Stomach (tissue), 4 donors: ENCODE measurements at regions not wholly inside any gene's neighbourhood (a gene's known extent, or its start where the extent isn't known, plus 50 kb on each side); places are given as distances from the start of the nearest gene placed in this dataset.

ENCODE experiments used
- CTCF ChIP-seq, 7 experiments: fragments of 450-650 bp in 4 of 7; fragments of 200-600 bp in 3 of 7; sonication (generic) in 3 of 7; IDR thresholded peaks; one replicate each; pipeline ENCODE4 v1.5.1; 2016 to 2019; ENCODE audit warnings: antibody characterized with exemption in 7 of 7, control low read depth in 2 of 7, mild to moderate bottlenecking in 1 of 7
- POLR2A ChIP-seq, 4 donors: fragments of 450-650 bp; IDR thresholded peaks; one replicate each; pipeline ENCODE4 v1.6.1; 2016; ENCODE audit warnings: antibody characterized with exemption in 4 of 4, control low read depth in 2 of 4, mild to moderate bottlenecking in 1 of 4, moderate library complexity in 1 of 4
- POLR2AphosphoS5 ChIP-seq, 3 donors: sonication (generic); formaldehyde crosslinking; IDR thresholded peaks; one replicate each; pipeline ENCODE4 v1.6.1; 2016; ENCODE audit warnings: antibody characterized with exemption in 3 of 3

- no peak for TF ChIP-seq POLR2AphosphoS5 (IDR thresholded peaks at IDR 0.05)
- no peak for TF ChIP-seq POLR2A (IDR thresholded peaks at IDR 0.05)
- no peak for TF ChIP-seq CTCF (IDR thresholded peaks at IDR 0.05)
Observed at GRCh38 chr15:92831336-92831654, 68.8 kb upstream of the CHD2 start.
